Cardiac muscle cell (in vitro differentiated cells and primary cell): ENCODE measurements at regions not wholly inside any gene's neighbourhood (a gene's known extent, or its start where the extent isn't known, plus 50 kb on each side); places are given as distances from the start of the nearest gene placed in this dataset.
A peak's percentile ranks its signal among the peaks of the same experiment; 100 is the strongest.

ENCODE experiments used
- DNase-seq, 2 donors: peaks; one replicate each; pipeline versions ENCODE4 v3.0.0 to v3.0.0-alpha.2; 2010 to 2017; ENCODE audit warnings: low read depth in 1 of 2, low spot score in 1 of 2
- H3K27ac ChIP-seq: fragments of 200-600 bp; sonication (generic); 2 replicates; pipeline ENCODE4 v1.5.1; 2016
- H3K27me3 ChIP-seq: fragments of 200-600 bp; sonication (generic); 2 replicates; pipeline ENCODE4 v1.6.0; 2016; ENCODE audit warnings: control low read depth
- H3K36me3 ChIP-seq: fragments of 200-600 bp; sonication (generic); 2 replicates; pipeline ENCODE4 v1.5.1; 2016; ENCODE audit warnings: control low read depth
- H3K4me1 ChIP-seq: fragments of 200-600 bp; sonication (generic); 2 replicates; pipeline ENCODE4 v1.8.1; 2017; ENCODE audit warnings: low read depth, mild to moderate bottlenecking, mixed run types
- H3K4me3 ChIP-seq: fragments of 200-600 bp; sonication (generic); 2 replicates; pipeline ENCODE4 v1.5.1; 2016; ENCODE audit warnings: mild to moderate bottlenecking
- H3K9me3 ChIP-seq: fragments of 200-600 bp; sonication (generic); 2 replicates; pipeline ENCODE4 v1.5.1; 2017; ENCODE audit warnings: low read depth, mild to moderate bottlenecking, control low read depth
- TF ChIP-seq, protein P1 (sequence below): IDR thresholded peaks from 2 replicates; pipeline ENCODE4 v1.5.1; 2012; ENCODE audit warnings: low read depth, mild to moderate bottlenecking, low read length

DNA sequence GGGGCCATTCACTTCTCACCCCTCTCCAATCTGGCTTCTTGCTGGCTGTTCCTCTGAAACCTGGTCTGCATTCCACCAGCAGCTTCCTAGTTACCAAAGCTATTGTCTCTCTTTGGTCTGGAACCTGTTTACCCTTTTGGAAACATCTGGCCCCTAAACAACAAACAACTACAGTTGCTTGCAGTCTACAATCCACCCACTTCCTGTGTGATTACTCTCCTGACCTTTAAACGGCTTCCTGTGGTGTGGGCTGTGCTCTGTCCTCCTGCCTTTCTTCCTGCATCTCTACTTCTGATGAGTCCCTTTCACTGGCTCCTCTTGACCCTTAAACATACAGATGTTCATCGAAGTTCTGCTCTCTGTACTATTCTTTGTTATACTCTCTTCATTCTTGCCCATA lies 303.8 kb downstream of the TDRD15 start:
- no peak overlapping the region for H3K4me3 ChIP-seq
- DNase-seq: no peak
- H3K27ac ChIP-seq: no peak overlapping the region
- TF ChIP-seq, protein P1, sequence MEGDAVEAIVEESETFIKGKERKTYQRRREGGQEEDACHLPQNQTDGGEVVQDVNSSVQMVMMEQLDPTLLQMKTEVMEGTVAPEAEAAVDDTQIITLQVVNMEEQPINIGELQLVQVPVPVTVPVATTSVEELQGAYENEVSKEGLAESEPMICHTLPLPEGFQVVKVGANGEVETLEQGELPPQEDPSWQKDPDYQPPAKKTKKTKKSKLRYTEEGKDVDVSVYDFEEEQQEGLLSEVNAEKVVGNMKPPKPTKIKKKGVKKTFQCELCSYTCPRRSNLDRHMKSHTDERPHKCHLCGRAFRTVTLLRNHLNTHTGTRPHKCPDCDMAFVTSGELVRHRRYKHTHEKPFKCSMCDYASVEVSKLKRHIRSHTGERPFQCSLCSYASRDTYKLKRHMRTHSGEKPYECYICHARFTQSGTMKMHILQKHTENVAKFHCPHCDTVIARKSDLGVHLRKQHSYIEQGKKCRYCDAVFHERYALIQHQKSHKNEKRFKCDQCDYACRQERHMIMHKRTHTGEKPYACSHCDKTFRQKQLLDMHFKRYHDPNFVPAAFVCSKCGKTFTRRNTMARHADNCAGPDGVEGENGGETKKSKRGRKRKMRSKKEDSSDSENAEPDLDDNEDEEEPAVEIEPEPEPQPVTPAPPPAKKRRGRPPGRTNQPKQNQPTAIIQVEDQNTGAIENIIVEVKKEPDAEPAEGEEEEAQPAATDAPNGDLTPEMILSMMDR: no peak
- no peaks in the 10 kb centered on the region for H3K36me3 ChIP-seq
- H3K9me3 ChIP-seq: no peaks in the 10 kb centered on the region
- H3K4me1 ChIP-seq: no peaks in the 10 kb centered on the region
- no peaks in the 10 kb centered on the region for H3K27me3 ChIP-seq

DNA sequence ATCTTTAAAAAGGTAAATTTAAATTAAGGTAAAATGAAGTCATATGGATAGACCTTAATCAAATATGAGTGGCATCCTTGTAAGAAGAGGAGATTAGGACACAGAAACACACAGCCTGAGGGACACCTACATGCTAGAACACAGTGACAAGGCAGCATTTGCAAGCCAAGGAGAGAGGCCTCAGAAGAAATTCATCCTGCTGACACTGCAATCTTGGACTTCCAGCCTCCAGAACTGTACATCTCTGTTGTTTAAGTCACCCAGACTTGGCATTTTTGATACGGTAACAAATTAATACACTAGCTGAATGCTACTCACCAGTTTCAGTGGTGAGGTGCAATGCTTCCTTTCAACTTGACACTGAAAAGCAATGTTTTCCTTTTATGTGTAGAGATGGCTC lies 305.0 kb downstream of the TDRD15 start:
- Histone ChIP-seq H3K9me3 (no peaks in the 10 kb centered on the region), H3K4me3 (no peak overlapping the region), H3K27me3 (no peaks in the 10 kb centered on the region), H3K36me3 (no peaks in the 10 kb centered on the region), H3K27ac (no peak overlapping the region), H3K4me1 (no peaks in the 10 kb centered on the region)
- no peak for DNase-seq
- TF ChIP-seq, protein P1: no peak

DNA sequence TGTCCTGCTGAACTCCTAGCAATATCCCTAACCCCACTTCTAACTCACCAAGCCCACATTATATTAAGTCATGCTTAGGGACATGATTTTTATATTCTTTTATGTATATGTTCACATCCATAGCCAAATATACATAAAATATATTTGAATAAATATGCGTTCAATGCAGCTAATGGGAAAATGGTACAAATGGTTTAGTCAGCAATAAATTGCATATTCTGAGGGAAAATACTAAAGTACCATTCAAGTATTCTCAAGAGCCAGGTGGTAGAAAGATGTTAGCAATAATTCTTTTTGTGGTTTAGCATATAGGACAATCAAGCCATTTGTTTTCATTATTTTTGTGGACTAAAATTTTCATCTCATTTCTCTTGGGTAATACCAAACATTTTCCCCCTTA lies 306.0 kb downstream of the TDRD15 start:
- DNase-seq: no peak
- Histone ChIP-seq H3K4me3 (no peak overlapping the region), H3K36me3 (no peaks in the 10 kb centered on the region), H3K27me3 (no peaks in the 10 kb centered on the region), H3K9me3 (no peaks in the 10 kb centered on the region), H3K4me1 (no peaks in the 10 kb centered on the region), H3K27ac (no peak overlapping the region)
- TF ChIP-seq, protein P1: no peak

DNA sequence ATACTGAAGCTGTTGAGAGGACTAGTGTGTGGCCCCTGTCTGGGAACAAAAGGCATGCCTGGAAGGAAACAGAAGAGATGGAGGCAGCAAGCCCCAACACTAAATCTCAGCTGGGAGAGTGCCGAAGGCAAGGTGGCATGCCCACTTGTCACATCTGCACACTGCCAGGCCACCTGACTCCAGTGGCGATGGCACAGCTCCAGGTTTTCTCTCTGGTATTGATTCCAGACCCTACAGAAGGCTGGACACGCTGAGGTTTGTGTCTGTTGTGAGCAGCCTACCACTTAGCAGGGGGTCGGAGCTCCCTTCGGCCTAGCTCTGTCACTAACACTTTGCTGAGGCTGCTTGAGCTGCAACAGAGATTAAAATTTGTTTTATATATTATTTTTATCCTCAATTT lies 307.3 kb downstream of the TDRD15 start:
- Histone ChIP-seq H3K4me3 (no peak overlapping the region), H3K27ac (no peak overlapping the region), H3K4me1 (no peaks in the 10 kb centered on the region), H3K27me3 (no peaks in the 10 kb centered on the region), H3K36me3 (no peaks in the 10 kb centered on the region), H3K9me3 (no peaks in the 10 kb centered on the region)
- DNase-seq: peak in 1 of 2 donors; percentile 44
- TF ChIP-seq, protein P1: no peak

- H3K27me3 ChIP-seq: no peaks in the 10 kb centered on the region
- TF ChIP-seq, protein P1: no peak
- no peak overlapping the region for H3K27ac ChIP-seq
- peak in 1 of 2 donors; percentile 1 for DNase-seq
- no peaks in the 10 kb centered on the region for H3K36me3 ChIP-seq
- H3K4me1 ChIP-seq: peaks cover 4% of the 10 kb centered on the region
- no peaks in the 10 kb centered on the region for H3K9me3 ChIP-seq
- no peak overlapping the region for H3K4me3 ChIP-seq
These were observed 315.2 kb downstream of the TDRD15 start for GRCh38 chr2:21438949-21439348.

DNA sequence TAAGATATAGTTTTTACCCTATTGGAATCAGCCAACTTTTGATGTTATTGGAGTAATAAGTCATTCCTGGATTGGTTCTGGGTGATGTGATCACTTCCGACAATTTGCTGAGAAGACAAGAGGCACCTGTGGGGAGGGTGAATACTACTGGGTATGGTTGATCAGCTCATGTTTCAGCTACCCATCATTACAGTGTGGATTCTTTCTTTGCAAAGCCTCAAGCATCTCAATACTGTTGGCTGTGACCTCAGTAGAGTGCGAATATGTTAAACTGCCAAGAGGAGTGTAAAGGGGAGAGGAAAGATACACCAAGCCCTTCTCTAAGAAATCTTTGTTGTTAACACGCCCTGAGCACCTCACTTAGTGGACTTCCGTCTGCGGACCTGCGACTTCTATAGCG lies 317.7 kb downstream of the TDRD15 start:
- H3K9me3 ChIP-seq: no peaks in the 10 kb centered on the region
- H3K4me1 ChIP-seq: peaks cover 4% of the 10 kb centered on the region
- no peak overlapping the region for H3K4me3 ChIP-seq
- no peak for DNase-seq
- H3K27me3 ChIP-seq: no peaks in the 10 kb centered on the region
- H3K36me3 ChIP-seq: no peaks in the 10 kb centered on the region
- H3K27ac ChIP-seq: no peak overlapping the region
- TF ChIP-seq, protein P1: no peak
